ENCODE measurements at regions not wholly inside any gene's neighbourhood (a gene's known extent, or its start where the extent isn't known, plus 50 kb on each side); places are given as distances from the start of the nearest gene placed in this dataset.

GRCh38 chr6:14826456-14826855, 419.4 kb upstream of the JARID2 start:
- ChIA-PET CTCF (no interaction called here), POLR2A (no interaction called here)
- 70% methylated on average over 4 of the region's 4 CpGs for WGBS (ENCODE audit: low lambda C conversion rate)
- Histone ChIP-seq H3K27me3 (ENCODE audit: insufficient read depth) (no peaks in the 10 kb centered on the region), H3K27ac (ENCODE audit: low read depth in 2 of 2, low read length in 1 of 2) (no peak overlapping the region), H3K9ac (no peak overlapping the region), H3K9me3 (no peaks in the 10 kb centered on the region), H3K4me1 (ENCODE audit: control insufficient read depth in 1 of 2, insufficient read depth in 2 of 2, low read depth in 1 of 2, low read length in 1 of 2) (no peaks in the 10 kb centered on the region; a peak in 1 of 4 replicates), H3K79me2 (ENCODE audit: insufficient read depth) (no peaks in the 10 kb centered on the region), H3K4me2 (no peak overlapping the region), H4K20me1 (ENCODE audit: insufficient read depth) (no peaks in the 10 kb centered on the region), H3F3A (replicated peaks; ENCODE audit: insufficient read depth) (no peaks in the 10 kb centered on the region), H3K4me3 (ENCODE audit: low read depth in 2 of 2, low read length in 1 of 2) (no peak overlapping the region), H2AFZ (ENCODE audit: low read depth) (no peak overlapping the region), H3K9me2 (no peaks in the 10 kb centered on the region), H3K36me3 (replicated peaks in 1 of 2; ENCODE audit: control insufficient read depth in 1 of 2, insufficient read depth in 2 of 2, low read length in 1 of 2) (no peaks in the 10 kb centered on the region)
- TF ChIP-seq RXRA (IDR thresholded peaks at IDR 0.05; ENCODE audit: borderline replicate concordance, low read depth), result no peak
- TF ChIP-seq CHD2 (IDR thresholded peaks at IDR 0.05; ENCODE audit: low read length, partially characterized antibody), result no peak
- no peak for TF ChIP-seq SIN3A (IDR thresholded peaks at IDR 0.05; ENCODE audit: borderline replicate concordance, low read depth, low read length)
- TF ChIP-seq YY1 (IDR thresholded peaks at IDR 0.05; ENCODE audit: low read depth), result no peak
- no peak for TF ChIP-seq USF2 (IDR thresholded peaks at IDR 0.05; ENCODE audit: borderline replicate concordance, low read depth, low read length)
- no peak for TF ChIP-seq RFX5 (IDR thresholded peaks at IDR 0.05; ENCODE audit: low read length)
- DNase-seq, result no peak

GRCh38 chr6:14827354-14827753, 418.5 kb upstream of the JARID2 start:
- Histone ChIP-seq H3K27me3 (ENCODE audit: insufficient read depth) (no peaks in the 10 kb centered on the region), H3K79me2 (ENCODE audit: insufficient read depth) (no peaks in the 10 kb centered on the region), H3K36me3 (replicated peaks in 1 of 2; ENCODE audit: control insufficient read depth in 1 of 2, insufficient read depth in 2 of 2, low read length in 1 of 2) (no peaks in the 10 kb centered on the region), H3K9me2 (no peaks in the 10 kb centered on the region), H4K20me1 (ENCODE audit: insufficient read depth) (no peaks in the 10 kb centered on the region), H3K4me3 (ENCODE audit: low read depth in 2 of 2, low read length in 1 of 2) (no peak overlapping the region), H3K27ac (ENCODE audit: low read depth in 2 of 2, low read length in 1 of 2) (no peak overlapping the region), H3K9ac (no peak overlapping the region), H3F3A (replicated peaks; ENCODE audit: insufficient read depth) (no peaks in the 10 kb centered on the region), H2AFZ (ENCODE audit: low read depth) (no peak overlapping the region), H3K9me3 (no peaks in the 10 kb centered on the region), H3K4me2 (no peak overlapping the region), H3K4me1 (ENCODE audit: control insufficient read depth in 1 of 2, insufficient read depth in 2 of 2, low read depth in 1 of 2, low read length in 1 of 2) (no peaks in the 10 kb centered on the region; a peak in 1 of 4 replicates)
- ChIA-PET CTCF (no interaction called here), POLR2A (no interaction called here)
- WGBS (ENCODE audit: low lambda C conversion rate), result 79% methylated on average over 10 of the region's 10 CpGs
- no peak for TF ChIP-seq SMC3 (IDR thresholded peaks at IDR 0.05; ENCODE audit: low read depth, low read length)
- TF ChIP-seq POLR2AphosphoS5 (IDR thresholded peaks at IDR 0.05; ENCODE audit: low read depth, low read length), result no peak
- no peak for TF ChIP-seq RCOR1 (IDR thresholded peaks at IDR 0.05; ENCODE audit: low read length)
- TF ChIP-seq TEAD4 (IDR thresholded peaks at IDR 0.05; ENCODE audit: borderline replicate concordance, insufficient read depth), result no peak
- TF ChIP-seq GATA2 (CRISPR knock-in tag; IDR thresholded peaks at IDR 0.05), result no peak
- no peak for TF ChIP-seq IRF3 (IDR thresholded peaks at IDR 0.05; ENCODE audit: low read depth, low read length)
- no peak for TF ChIP-seq SIN3A (IDR thresholded peaks at IDR 0.05; ENCODE audit: borderline replicate concordance, low read depth, low read length)
- DNase-seq, result no peak

Measured in SK-N-SH (cell line).